HCT116 (cell line): ENCODE measurements at regions not wholly inside any gene's neighbourhood (a gene's known extent, or its start where the extent isn't known, plus 50 kb on each side); places are given as distances from the start of the nearest gene placed in this dataset.

Experiments used
- ATAC-seq: fragments of 200-7000 bp; cut with Tn5 transposase; 2 replicates; pipeline ENCODE4 v1.9.1; 2020; ENCODE audit warnings: mild to moderate bottlenecking, moderate library complexity
- BruUV-seq: library from RNA; stranded (reverse); fragments of 400-500 nt; replicated peaks from 2 replicates; lab custom pipeline; 2021; lab: Mats Ljungman, UMichigan
- CTCF ChIA-PET: fragments of 300-600 bp; sonication (Branson Sonifier 250); formaldehyde crosslinking; loops from one replicate; lab custom pipeline; 2021; ENCODE audit warnings: antibody characterized with exemption; lab: Charles Lee
- POLR2A ChIA-PET: fragments of 300-600, 350-600 bp; sonication (Branson Sonifier 250); formaldehyde crosslinking; loops from one replicate; lab custom pipeline; 2021; ENCODE audit warnings: antibody characterized with exemption; lab: Charles Lee
- RAD21 ChIA-PET, 2 experiments: fragments of 300-600 bp; sonication (Branson Sonifier 250); formaldehyde crosslinking; loops; one replicate each; lab custom pipeline; 2023; ENCODE audit warnings: low total read pairs in 2 of 2; ENCODE audit not compliant: uncharacterized antibody in 2 of 2, unreplicated experiment in 2 of 2, low non-redundant PET in 1 of 2; lab: Charles Lee
- DNase-seq: peaks from one replicate; pipeline ENCODE4 v3.0.0-alpha.2; 2010; ENCODE audit warnings: low read depth, low spot score
- H2AFZ ChIP-seq: fragments of 200-600 bp; shearing (Covaris generic), sonication (generic); 2 replicates; pipeline ENCODE4 v1.6.1; 2017; ENCODE audit warnings: low read depth, mixed run types, mixed read lengths, antibody characterized with exemption, low read length; ENCODE audit not compliant: poor library complexity, severe bottlenecking
- H3K27ac ChIP-seq: 2 replicates; pipeline ENCODE4 v1.5.1; 2012; ENCODE audit warnings: low read depth, low read length
- H3K27me3 ChIP-seq: fragments of 200-600 bp; sonication (generic); 2 replicates; pipeline ENCODE4 v1.6.1; 2016; ENCODE audit warnings: mixed run types, low read length, mixed read lengths; ENCODE audit not compliant: insufficient read depth
- H3K36me3 ChIP-seq, 2 experiments: fragments of 200-500 bp in 1 of 2; fragments of 200-600 bp in 1 of 2; sonication (Bioruptor generic) in 1 of 2; sonication (generic) in 1 of 2; 2 replicates each; pipeline versions ENCODE4 v1.5.1 to v1.6.1; 2014 to 2016; ENCODE audit warnings: low read length in 2 of 2, inconsistent platforms in 1 of 2, mixed read lengths in 1 of 2, mixed run types in 1 of 2; ENCODE audit not compliant: insufficient read depth in 2 of 2, control insufficient read depth in 1 of 2
- H3K4me1 ChIP-seq, 2 experiments: fragments of 200-600 bp in 1 of 2; sonication (generic) in 1 of 2; 2 replicates each; pipeline versions ENCODE4 v1.5.1 to v1.6.1; 2012 to 2017; ENCODE audit warnings: low read length in 2 of 2, inconsistent platforms in 1 of 2, mild to moderate bottlenecking in 1 of 2, mixed read lengths in 1 of 2, mixed run types in 1 of 2, moderate library complexity in 1 of 2; ENCODE audit not compliant: insufficient read depth in 2 of 2, control insufficient read depth in 1 of 2
- H3K4me2 ChIP-seq: fragments of 200-600 bp; sonication (generic); 2 replicates; pipeline ENCODE4 v1.6.1; 2017; ENCODE audit warnings: mixed run types, low read length, mixed read lengths
- H3K4me3 ChIP-seq, 2 experiments: fragments of 200-600 bp in 1 of 2; sonication (generic) in 1 of 2; replicated peaks in 1 of 2; 2 replicates each; pipeline ENCODE4 v1.5.1; 2011 to 2016; ENCODE audit warnings: low read length in 2 of 2, control low read depth in 1 of 2, low read depth in 1 of 2, mild to moderate bottlenecking in 1 of 2, mixed read lengths in 1 of 2, mixed run types in 1 of 2
- H3K79me2 ChIP-seq: fragments of 200-600 bp; sonication (generic); 2 replicates; pipeline ENCODE4 v1.6.1; 2017; ENCODE audit warnings: mild to moderate bottlenecking, mixed run types, low read length, moderate library complexity, mixed read lengths; ENCODE audit not compliant: insufficient read depth
- H3K9ac ChIP-seq: fragments of 200-600 bp; sonication (generic); 2 replicates; pipeline ENCODE4 v1.6.1; 2016; ENCODE audit warnings: low read length, mixed read lengths
- H3K9me2 ChIP-seq: fragments of 200-600 bp; sonication (generic), shearing (Covaris generic); 2 replicates; pipeline ENCODE4 v1.6.1; 2017; ENCODE audit warnings: mixed run types, mild to moderate bottlenecking, moderate library complexity; ENCODE audit not compliant: insufficient read depth
- H3K9me3 ChIP-seq, 2 experiments: fragments of 200-500 bp in 1 of 2; fragments of 200-600 bp in 1 of 2; sonication (Bioruptor generic) in 1 of 2; sonication (generic) in 1 of 2; 2 replicates each; pipeline ENCODE4 v1.6.1; 2014 to 2017; ENCODE audit warnings: low read length in 2 of 2, mixed read lengths in 2 of 2, inconsistent platforms in 1 of 2, low read depth in 1 of 2, mild to moderate bottlenecking in 1 of 2, mixed run types in 1 of 2, moderate library complexity in 1 of 2; ENCODE audit not compliant: control insufficient read depth in 1 of 2, insufficient read depth in 1 of 2
- H4K20me1 ChIP-seq: fragments of 200-600 bp; sonication (generic), shearing (Covaris generic); 2 replicates; pipeline ENCODE4 v1.6.1; 2017; ENCODE audit warnings: mixed run types, mild to moderate bottlenecking, moderate library complexity; ENCODE audit not compliant: insufficient read depth
- CEBPB ChIP-seq: IDR thresholded peaks from 2 replicates; pipeline ENCODE4 v1.6.1; 2012; ENCODE audit warnings: low read depth
- ELF1 ChIP-seq: IDR thresholded peaks from 2 replicates; pipeline ENCODE4 v1.6.1; 2012; ENCODE audit warnings: low read depth, borderline replicate concordance
- EZH2 ChIP-seq: fragments of 200-600 bp; sonication (generic); IDR thresholded peaks from 2 replicates; pipeline ENCODE4 v1.6.1; 2017; ENCODE audit warnings: antibody characterized with exemption, mixed run types
- EZH2phosphoT487 ChIP-seq: fragments of 200-600 bp; IDR thresholded peaks from 2 replicates; pipeline ENCODE4 v1.6.1; 2018; ENCODE audit warnings: antibody characterized with exemption, borderline replicate concordance
- JUND ChIP-seq: IDR thresholded peaks from 2 replicates; pipeline ENCODE4 v1.6.1; 2012
- POLR2AphosphoS5 ChIP-seq: IDR thresholded peaks from 2 replicates; pipeline ENCODE4 v1.6.1; 2011; ENCODE audit warnings: mild to moderate bottlenecking, low read depth, low read length, moderate library complexity
- RAD21 ChIP-seq: IDR thresholded peaks from 2 replicates; pipeline ENCODE4 v1.6.1; 2012; ENCODE audit warnings: low read depth, mild to moderate bottlenecking
- SIN3A ChIP-seq: IDR thresholded peaks from 2 replicates; pipeline ENCODE4 v1.6.1; 2012; ENCODE audit warnings: low read depth
- SRF ChIP-seq: IDR thresholded peaks from 2 replicates; pipeline ENCODE4 v1.6.1; 2012; ENCODE audit warnings: low read depth
- TCF7L2 ChIP-seq: IDR thresholded peaks from 2 replicates; pipeline ENCODE4 v1.7.0; 2011; ENCODE audit warnings: borderline replicate concordance, inconsistent platforms; ENCODE audit not compliant: insufficient read depth, insufficient read length; ENCODE audit errors: extremely low read depth
- YY1 ChIP-seq: IDR thresholded peaks from 2 replicates; pipeline ENCODE4 v1.6.1; 2011; ENCODE audit warnings: low read length, low read depth, moderate library complexity, mild to moderate bottlenecking; ENCODE audit not compliant: insufficient replicate concordance; ENCODE audit errors: extremely low read depth
- ZFX ChIP-seq: fragments of 450-650 bp; IDR thresholded peaks from 2 replicates; pipeline ENCODE4 v1.6.1; 2017
- intact Hi-C: fragments of 100-400 bp; cut with micrococcal nuclease; formaldehyde crosslinking; loops from 2 replicates; pipeline ENCODE4 v1.10.0; 2022
- TF ChIP-seq, protein P1 (sequence below): IDR thresholded peaks from 2 replicates; pipeline ENCODE4 v1.6.1; 2012

DNA sequence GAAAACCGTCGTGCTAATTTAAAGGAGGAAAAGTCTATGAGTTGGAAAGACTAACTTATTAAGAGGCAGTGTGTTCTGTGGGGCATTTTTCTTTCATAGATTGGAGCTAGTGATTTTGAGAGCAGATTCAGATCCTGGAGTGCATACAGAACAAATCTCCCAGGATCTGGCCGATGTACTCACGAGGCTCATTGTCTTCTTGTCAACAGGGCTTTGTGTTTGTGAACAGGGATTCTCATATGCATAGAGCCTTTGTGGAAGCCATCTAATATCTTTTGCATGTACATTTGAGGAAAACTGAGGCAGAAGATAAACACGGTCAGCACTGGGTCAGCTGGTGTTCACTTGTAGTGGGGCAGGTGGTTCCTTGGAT, 482.9 kb upstream of the TSHZ3 start:
- TF ChIP-seq, protein P1, sequence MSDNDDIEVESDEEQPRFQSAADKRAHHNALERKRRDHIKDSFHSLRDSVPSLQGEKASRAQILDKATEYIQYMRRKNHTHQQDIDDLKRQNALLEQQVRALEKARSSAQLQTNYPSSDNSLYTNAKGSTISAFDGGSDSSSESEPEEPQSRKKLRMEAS = no peak
- no peak for TF ChIP-seq ZFX
- no peak for TF ChIP-seq TCF7L2
- TF ChIP-seq SRF = no peak
- TF ChIP-seq JUND = no peak
- no peak for TF ChIP-seq SIN3A
- TF ChIP-seq POLR2AphosphoS5 = no peak
- TF ChIP-seq EZH2phosphoT487 = no peak
- no peak for TF ChIP-seq EZH2
- no peak for TF ChIP-seq YY1
- no peak for TF ChIP-seq CEBPB
- TF ChIP-seq RAD21 = no peak
- TF ChIP-seq ELF1 = no peak
- Histone ChIP-seq H3K27me3 (no peaks in the 10 kb centered on the region), H3K9ac (no peak overlapping the region), H3K9me2 (no peaks in the 10 kb centered on the region), H3K36me3 (no peaks in the 10 kb centered on the region), H2AFZ (no peak overlapping the region), H3K4me1 (no peaks in the 10 kb centered on the region), H3K79me2 (no peaks in the 10 kb centered on the region), H3K9me3 (peaks cover 5 to 33% of the 10 kb centered on the region in 2 experiments; a peak in 2 of 4 replicates), H4K20me1 (no peaks in the 10 kb centered on the region), H3K4me3 (no peak overlapping the region), H3K27ac (no peak overlapping the region), H3K4me2 (no peak overlapping the region)
- ATAC-seq (no peak), DNase-seq (no peak)
- ChIA-PET POLR2A (no interaction called here), CTCF (no interaction called here), RAD21 (no interaction called here)
- no TSS peak for BruUV-seq
- intact Hi-C loops = no loop called here

DNA sequence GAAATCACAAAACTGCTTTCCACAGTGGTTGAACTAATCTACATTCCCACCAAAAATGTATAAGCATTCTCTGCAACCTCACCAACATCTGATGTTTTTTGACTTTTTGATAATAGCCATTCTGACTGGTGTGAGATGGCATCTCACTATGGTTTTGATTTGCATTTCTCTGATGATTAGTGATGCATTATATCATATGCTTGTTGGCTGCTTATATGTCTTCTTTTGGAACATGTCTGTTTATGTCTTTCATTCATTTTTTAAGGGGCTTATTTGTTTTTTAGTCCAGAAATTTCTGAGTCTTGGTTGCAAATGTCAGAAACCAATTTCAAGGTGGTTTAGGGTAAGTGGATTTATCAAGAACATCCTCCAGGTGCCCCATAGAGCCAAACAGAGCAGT, 484.8 kb upstream of the TSHZ3 start:
- no peaks in the 10 kb centered on the region for H3K27me3 ChIP-seq
- ChIA-PET CTCF (no interaction called here), RAD21 (no interaction called here), POLR2A (no interaction called here)
- no peak overlapping the region for H3K4me3 ChIP-seq
- BruUV-seq = no TSS peak
- H3K79me2 ChIP-seq = no peaks in the 10 kb centered on the region
- no peak for TF ChIP-seq RAD21
- no peaks in the 10 kb centered on the region for H3K36me3 ChIP-seq
- no peaks in the 10 kb centered on the region for H4K20me1 ChIP-seq
- no peak overlapping the region for H3K4me2 ChIP-seq
- H3K9me2 ChIP-seq = no peaks in the 10 kb centered on the region
- no peak overlapping the region for H2AFZ ChIP-seq
- H3K9ac ChIP-seq = no peak overlapping the region
- no peak overlapping the region for H3K27ac ChIP-seq
- ATAC-seq (no peak), DNase-seq (no peak)
- H3K4me1 ChIP-seq = no peaks in the 10 kb centered on the region
- peaks cover 8 to 29% of the 10 kb centered on the region in 2 experiments; a peak in 2 of 4 replicates for H3K9me3 ChIP-seq
- intact Hi-C loops = no loop called here
